GDM1 (cell line): ENCODE measurements at regions not wholly inside any gene's neighbourhood (a gene's known extent, or its start where the extent isn't known, plus 50 kb on each side); places are given as distances from the start of the nearest gene placed in this dataset.

ENCODE experiments used
- DNase-seq: peaks from one replicate; lab custom pipeline; 2025; lab: John Stamatoyannopoulos, UW

DNA sequence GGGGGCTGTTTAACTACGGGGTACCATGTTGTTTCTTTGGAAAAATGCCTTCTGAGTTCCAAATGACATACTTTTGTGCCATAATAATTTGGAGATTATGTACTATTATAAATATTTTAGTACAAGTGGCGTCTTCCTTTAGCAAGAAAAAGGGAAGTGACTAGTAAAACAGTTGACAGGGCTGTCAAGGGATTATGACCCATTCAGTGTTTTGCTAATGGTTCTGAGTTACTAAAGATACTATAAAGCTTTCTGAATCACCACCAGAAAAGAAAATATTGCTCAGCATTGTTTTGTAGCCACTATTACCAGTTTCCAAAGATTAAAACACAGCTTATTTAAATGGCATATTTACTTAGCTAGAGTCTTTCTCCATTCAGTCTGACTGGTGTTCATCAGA is 334.9 kb downstream of the SNAPC1 start:
- DNase-seq: no peak

DNA sequence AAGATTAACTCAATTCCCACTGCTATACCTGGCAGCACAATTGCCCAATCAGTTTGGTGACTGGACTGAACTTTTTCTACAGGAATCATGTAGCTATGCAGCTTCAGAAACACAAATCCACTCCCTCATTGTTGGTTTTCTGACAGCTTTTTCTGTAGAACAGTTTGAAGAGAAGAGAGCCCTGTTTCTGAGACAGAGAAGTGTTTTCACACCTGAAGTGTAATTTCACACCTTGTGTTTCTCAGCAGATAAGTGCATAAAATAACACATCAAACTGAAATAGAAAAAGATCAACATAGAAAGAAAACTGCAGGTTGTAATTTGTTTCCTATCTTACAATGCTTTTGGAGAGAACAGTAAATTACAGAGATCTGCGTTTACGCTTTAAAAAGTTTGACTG is 335.6 kb downstream of the SNAPC1 start:
- no peak for DNase-seq

DNA sequence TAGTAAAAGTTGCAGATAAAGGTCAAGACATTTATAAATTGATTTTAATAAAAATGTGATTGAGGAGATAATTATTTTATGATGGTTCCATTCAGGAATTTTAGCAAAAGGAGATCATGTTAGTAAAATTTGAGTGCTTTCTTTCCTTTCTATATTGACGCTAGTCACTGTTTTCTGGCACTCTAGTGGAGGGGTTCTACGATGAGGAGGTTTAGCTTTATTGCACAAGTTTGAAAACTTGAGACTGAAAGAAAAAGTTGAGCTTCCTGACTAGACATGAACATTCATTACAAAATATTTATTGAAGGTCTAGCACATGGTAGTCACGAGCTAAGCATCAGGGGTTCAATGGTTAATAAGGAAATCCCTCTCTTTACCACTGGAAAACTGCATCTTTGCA is 336.1 kb downstream of the SNAPC1 start:
- DNase-seq: no peak

DNA sequence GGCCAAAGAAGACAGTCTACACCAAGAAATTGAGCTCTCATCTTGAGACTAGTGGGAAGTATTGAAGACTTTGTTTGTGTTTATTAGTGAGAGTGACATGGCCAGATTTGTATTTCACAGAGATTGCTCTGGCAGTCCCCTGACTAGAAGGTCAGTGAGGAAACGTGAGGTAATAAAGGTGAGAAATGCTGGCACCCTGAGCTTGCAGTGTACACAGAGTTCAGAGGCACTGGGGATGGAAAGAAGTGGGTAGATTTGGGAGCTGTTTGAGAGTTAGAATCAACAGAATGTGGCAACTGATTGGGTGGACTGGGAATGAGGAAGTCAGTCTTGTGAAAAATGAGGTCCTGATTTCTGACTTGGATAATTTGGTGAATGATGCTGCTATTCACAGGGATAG is 336.9 kb downstream of the SNAPC1 start:
- DNase-seq: no peak

DNA sequence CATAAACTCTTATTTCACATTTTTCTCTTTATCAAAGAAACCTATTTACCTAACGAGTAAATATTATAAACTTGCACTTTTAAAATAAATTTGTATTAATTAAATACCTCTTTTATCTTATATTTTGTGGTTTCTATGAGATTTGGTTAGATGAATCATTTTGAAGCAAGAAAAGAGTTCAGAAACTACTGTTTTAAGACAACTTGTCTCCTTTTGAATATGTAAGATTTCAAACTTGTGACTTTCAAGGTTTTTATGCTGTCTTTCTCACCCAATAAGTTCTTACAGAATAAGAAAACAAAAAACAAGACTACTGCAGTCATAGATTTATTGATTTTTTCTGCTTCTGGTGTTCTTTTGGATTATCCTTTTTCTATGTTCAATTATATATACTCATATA is 339.0 kb downstream of the SNAPC1 start:
- DNase-seq: no peak

DNA sequence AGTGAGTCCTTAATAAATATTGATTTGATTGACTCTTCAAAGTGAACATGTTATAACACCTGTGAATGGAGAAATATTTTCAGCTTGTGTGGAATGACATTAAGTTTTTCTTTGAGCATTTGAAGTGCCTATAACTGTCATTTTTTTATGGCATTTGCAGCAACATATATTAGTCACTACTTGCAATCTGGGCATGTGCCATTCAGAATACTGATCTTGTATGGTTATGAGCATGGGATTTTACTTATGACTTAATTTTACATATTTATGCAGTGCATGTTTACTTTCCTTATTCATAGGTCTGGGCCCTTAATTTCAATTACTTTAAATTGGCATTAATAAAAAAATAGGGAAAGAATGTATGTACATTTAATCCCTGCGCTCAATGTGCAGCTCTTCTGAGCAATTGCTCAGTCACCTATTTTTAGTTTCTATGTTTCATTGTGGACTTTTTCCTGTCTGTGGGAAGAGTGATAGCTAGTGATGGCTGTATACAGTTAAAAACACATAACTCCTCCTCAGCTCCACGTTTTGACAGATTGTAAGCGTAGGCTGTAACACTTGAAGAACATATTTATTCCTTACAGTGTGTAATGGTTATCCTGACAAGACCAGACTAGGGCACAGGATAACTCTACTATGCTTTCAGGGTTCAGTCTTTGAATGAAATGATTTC is 339.6 kb downstream of the SNAPC1 start:
- DNase-seq: no peak

DNA sequence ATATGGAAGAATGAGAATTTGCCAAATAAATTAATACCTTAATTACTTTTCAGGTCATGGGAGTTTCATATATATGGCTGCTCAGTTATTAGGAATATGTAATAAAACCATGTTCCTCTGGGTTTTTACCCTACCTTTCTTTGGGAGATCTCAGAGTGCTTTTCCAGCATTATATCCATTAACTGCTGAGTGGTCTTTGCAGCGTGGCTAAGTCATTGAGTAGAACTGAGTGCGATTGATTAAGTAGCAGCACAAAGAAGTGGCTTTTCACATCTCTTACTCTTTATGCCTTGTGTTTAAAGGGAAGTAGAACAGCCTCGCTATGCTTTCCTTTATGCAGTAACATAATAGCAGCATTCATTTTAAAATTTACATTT is 340.1 kb downstream of the SNAPC1 start:
- no peak for DNase-seq

DNA sequence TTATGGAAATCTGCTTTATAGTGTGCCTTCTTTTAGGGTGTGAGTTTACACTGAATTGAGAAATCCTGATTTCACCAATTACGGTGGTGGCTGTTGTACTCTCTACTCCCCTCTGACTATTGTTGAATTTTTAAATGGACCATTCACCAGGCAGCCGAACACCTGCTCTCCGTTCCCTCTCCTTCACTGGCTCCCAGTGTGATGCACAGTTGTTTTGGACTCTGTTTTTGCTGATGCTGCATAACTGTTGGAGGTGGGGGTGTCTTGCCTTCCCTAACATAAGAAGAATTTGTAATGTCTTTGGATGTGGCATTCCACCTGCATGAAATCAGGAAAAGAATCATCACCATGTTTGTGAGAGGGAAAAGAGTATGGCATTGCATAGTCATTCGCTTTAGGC is 341.2 kb downstream of the SNAPC1 start:
- DNase-seq: no peak

DNA sequence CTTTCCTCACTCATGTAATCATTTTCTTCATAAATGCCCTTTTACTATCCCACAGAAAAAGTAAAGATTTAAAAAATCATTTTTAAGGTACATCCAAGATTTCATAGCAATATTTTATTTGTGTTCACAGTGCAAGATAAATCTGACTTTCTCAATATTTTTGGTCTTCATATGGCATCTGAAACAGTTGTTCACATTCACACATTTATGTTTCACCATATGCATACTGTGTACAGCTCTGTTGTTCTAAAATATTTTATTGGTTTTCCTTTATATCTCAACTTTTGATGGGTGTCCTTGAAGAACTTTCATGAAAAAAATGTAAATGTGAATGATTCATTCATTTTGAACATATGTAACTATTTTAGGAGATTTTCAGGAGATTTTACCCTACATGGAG is 348.7 kb downstream of the SNAPC1 start:
- DNase-seq: no peak

DNA sequence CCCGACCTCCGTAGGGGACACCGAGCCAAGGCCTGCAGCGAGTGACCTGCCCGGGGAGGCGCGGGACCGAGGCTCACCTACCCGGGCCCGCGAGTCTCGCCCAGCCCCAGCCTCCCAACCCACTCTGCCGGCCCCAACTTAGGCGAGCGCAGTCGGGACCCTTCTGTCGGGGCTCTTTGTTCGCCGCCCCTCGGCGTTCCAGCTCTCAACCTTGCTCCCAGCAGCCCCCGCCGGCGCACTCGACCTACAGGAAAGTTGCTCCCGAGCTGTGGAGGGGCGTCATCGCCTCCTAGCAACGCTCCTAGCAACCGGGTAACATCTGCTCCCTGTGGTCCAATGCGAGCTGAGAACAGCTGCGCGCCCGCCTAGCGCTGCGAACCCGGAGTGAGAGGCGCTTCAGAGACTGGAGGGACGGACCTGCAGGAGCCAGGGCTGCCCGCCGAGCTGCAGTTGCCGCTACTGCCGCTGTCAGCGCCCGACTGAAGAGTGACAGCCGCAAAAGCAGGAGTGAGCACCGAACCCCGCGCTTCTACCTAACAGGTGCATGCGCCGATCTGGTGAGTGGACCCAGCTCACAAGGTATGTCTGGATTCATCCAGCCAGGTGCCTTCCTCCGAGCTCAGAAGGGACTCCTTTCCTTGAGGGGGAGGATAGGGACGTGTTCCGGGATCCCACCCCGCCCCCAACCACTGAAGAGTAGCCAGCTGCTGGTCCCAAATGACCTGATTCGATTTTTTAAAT is 355.0 kb downstream of the SNAPC1 start:
- no peak for DNase-seq

DNA sequence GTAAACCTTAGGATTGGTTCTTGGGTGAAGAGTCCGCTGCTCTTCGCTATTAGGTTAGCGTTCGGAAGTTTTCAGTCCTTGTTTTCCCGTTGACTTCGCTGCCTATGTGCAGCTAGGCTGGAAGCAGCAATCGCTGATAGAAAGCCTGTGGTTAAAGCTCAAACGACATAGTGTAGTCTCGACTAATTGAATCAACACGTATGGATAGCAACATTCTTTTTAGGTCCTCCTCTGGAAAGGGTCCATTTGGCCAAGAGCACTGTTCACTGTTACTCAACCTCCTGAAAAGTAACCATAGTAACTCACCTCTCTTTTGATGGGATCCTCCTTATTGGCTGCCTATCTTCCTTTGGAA is 355.5 kb downstream of the SNAPC1 start:
- DNase-seq: no peak

DNA sequence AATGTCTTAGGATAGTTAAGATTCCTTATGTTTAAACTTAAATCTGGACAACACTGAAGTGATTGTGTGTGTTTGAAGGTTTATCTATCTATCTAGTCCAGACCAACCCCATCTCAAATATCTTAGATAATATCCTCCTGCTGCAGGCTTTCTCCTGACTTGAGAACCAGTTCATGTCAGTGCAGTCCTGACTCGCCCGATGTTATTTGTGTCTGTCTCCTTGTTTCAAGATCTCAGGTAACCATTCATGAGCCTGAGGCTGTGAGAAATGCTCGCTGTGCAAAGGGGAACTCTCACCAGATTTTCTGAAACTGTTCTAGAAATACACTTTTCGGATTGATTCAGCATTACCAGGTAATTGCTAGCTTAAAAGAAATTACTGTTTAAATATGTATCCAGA is 356.2 kb downstream of the SNAPC1 start:
- no peak for DNase-seq

DNA sequence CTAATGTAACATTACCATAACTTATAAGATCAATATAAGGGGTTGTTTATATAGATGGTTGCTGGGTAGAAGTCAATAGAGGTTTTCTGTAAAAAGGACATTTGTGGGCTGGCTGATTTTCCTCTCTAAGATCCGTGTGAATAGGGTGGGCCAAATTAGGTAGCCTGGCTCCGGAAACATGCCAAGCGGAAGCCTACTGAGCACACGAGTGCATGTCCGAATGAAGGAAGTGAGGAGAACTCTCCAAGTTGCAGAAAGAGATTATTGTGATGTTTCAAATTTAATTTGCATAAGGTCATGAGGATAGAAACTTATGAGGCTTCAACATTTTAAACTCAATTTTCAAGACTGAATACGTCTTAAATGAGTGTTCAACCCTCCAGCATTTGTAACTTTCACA is 356.7 kb downstream of the SNAPC1 start:
- DNase-seq: no peak

DNA sequence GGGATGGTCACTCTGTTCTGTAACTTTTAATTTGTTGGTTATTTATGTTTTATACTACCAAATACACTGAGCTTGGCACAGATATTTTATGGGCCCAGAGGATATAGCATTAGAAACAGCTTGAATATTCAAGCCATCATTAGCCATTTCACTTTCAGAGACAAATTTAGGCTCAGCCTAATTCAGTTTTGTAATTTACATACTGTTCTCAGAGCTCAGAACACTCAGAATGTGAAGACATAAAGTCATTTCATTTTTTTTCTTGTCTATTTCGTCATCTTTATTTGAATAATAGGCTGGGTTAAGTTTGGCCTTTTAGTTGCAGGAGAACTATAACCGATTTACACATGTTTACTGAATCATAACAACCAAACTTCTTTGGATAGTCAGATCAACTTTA is 361.7 kb downstream of the SNAPC1 start:
- no peak for DNase-seq

DNA sequence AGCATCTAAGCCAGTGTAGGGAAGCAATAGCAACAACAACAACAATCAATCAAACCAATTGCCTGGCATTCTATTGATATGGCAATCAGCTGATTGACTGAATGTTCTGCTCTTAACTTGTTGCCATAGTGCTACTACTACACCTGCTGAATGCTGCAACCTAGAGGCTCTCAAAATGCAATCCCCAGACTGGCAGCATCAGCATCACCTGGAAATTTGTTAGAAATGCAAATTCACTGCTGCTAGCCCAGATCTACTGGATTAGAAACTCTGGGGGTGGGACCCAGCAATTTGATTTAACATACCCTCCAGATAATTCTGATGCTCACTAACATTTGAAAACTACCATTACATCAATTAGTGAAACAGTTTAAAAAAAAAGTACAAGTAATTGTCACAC is 363.6 kb downstream of the SNAPC1 start:
- no peak for DNase-seq

DNA sequence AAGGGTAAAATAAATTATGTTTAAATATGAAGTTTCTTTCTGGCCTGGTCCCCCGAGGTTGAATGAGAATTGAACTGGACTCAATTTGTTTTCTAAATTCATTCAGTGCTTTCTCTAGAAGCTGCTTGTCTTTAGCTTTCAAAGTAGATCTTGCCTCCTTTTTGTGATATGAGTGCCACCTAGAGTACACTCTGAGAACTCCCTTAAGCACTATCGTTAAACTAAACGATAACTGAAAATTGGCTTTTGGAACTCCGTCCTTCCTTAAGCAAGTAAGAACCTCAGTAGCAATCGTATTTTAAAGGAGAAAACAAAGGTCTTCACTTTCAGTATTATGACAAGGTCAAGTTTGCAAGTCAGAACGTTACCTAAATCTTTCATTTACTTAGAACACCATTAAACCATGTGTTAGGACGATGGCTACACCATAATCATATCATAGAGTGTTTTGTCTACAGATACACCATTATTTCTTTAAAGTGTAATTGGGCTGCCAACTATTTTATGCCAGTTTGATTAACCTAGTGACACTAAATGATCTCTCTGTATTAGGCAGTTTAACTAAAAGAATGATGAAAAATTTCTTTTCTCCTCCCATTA is 364.8 kb downstream of the SNAPC1 start:
- DNase-seq: peak; percentile 1

DNA sequence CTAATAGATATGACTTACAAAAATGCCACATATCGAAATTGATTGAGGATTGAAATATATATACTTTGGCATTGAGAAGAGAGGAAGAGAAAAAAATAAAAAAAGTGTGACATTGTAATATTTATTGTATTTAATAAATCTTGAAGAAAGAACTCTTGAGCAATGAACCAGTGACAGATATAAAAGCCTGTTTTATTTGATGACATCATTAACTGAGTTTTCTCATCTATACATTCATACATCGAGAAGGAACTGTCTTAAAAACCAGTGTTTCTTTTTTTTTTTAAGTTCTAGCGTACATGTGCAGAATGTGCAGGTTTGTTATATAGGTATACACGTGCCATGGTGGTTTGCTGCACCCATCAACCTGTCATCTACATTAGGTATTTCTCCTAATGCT is 368.2 kb downstream of the SNAPC1 start:
- DNase-seq: no peak

DNA sequence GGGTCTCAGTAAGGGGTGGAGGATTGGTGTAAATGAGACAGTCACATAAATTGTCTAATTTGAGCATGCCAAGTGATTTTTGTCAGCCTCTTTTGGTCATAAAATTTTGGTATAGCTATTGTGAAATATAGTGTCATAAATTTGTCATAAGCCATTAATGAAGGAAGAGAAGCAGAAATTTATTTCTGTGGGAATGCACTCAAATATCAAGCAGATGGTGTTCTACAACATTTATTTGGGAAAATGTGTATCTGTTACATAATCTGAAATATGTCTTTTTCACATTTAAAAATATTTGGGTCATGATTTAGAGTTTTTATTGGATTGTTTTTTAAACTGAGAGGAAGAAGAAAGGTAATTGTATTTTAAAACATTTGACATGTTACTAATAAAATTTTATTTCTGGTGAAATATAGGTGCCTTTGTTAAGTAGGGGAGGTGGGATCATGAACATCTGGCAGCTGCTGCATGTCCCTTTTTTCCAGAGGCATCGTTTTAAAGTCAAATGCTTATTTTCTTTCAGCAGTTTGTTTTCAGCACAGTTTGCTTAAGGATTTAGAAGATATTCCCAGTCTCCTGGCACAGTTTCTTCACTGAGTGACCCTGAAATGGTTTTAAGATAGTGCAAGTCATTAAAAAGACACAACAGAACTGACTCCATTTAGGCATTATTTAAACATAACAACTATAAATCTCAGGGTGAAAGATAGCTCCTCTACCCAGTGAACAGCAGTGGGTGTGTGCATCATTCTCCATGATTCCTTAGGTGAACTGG is 371.7 kb downstream of the SNAPC1 start:
- DNase-seq: no peak

DNA sequence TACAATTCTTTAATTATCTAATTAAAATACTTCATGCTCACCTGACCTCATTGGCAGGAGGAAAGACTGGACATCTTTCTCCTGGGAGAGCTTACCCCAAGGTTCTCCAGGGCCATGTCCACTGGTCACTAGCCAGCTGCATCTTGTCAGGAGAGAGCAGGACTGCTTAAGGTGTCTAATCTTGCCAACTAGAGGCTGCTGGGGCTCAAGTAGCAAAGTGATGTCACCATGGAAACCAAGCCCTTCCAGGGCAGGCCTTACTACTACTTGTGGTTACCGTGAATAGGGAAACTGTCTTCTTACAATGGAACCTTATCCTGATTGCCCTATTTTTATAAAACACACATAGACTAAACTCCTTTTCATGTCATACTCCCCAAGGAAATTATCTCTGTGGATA is 376.4 kb downstream of the SNAPC1 start:
- no peak for DNase-seq

DNA sequence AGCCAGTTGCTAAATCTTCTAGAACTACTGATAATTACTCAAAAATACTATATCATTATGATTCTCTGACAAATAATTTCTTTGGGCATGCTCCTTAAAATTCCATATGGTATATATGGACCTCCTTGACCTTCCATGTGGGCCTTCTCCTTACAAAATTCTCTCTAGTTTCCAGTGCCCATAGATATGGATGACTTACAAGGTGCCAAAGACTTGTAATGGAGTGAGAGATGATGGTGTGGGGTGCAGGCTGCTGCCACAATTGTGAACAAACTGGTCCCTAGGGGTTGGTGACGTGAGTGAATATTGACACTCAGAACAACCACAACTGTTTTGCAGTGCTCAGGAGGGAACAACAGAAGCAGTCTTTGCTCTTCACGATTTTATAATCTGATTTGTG is 378.9 kb downstream of the SNAPC1 start:
- no peak for DNase-seq

DNA sequence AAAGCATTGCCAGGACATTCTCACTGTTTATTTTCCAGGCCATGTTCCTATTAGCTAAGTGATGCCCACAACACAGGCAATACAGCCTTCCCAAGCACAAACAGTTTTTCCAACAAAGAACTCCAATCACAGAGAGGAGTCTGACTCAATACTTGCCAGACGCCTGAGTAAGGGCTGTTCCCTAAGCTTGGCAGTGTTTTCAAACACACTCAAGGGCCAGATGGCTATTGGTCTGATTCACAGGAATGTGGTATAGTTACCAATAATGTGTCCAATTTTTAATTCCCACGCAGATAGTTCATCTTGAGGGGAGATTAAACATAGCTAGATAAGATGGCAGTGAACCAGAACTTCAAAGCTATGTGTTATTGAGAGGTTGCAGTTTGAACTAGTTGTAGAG is 381.0 kb downstream of the SNAPC1 start:
- DNase-seq: no peak

DNA sequence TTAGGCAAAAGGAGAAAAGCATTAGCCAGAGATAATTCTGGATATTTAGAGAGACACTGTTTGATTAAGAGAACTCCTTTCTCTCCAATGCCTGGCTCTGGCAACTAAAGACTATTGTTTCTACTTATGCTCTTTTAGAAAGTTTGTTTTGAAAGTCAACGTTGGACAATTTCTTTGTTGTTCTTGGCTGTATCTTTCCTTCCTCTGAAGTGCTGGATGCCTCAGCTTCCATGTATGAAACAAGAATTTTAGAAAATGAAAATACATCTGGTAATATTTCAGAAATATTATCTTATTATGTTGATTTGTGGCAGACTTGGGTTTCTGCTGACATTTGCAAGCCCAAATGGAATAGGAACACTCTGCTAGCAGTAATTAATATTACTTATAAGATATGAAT is 382.6 kb downstream of the SNAPC1 start:
- no peak for DNase-seq

DNA sequence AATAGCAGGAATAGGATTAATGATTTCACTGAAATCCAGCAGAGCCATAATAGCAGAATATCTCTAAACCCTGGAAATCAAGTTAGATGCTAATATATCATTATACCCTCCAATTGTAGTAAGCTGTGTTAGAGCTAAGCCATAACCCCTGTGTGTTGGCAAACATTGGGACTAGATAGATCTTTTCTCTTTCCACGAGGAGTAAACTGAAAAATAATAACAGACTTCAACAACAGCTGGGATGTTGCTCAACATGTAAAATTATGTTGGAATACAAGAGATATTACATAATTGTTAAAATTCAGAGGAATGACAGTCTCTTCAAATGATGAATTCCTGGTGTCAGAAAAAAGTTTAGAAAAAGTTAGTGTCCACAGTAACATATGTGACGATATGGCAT is 383.8 kb downstream of the SNAPC1 start:
- DNase-seq: no peak
